Eye (tissue), 1 donor: ENCODE measurements at regions not wholly inside any gene's neighbourhood (a gene's known extent, or its start where the extent isn't known, plus 50 kb on each side); places are given as distances from the start of the nearest gene placed in this dataset.
"Not testable (repeated sequence)": the region's sequence is repeated elsewhere in the genome, so short reads cannot be mapped to it uniquely, and the experiment has no call there.

Experiments used
- DNase-seq: peaks from one replicate; pipeline ENCODE4 v3.0.0-alpha.2; 2015

- no peak for DNase-seq
Measured at GRCh38 chr19:28303502-28303901, 909.4 kb downstream of the UQCRFS1 start.

DNA sequence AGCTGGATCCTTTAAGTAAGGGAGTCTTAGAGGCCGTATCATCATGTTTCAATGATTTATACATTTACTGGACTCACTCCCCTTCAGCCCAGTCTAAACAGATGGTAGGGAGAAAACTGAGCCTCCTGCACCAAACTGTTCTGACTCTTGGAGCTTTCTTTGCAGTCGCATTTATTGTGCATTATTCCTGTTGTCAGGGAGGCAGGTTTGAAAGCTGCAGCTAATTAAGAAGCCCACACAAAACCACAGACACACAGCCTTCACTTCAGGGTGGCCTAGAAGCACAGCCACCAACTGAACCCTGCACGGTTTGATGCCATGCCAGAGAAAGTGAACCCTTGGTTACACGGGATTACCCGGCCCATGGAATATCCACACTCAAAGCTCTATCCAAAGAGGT, 911.0 kb downstream of the UQCRFS1 start:
- no peak for DNase-seq

GRCh38 chr19:28301463-28301862, 911.5 kb downstream of the UQCRFS1 start:
- DNase-seq: no peak

- no peak for DNase-seq
Measured at GRCh38 chr19:28299649-28300048, 913.3 kb downstream of the UQCRFS1 start.

DNA sequence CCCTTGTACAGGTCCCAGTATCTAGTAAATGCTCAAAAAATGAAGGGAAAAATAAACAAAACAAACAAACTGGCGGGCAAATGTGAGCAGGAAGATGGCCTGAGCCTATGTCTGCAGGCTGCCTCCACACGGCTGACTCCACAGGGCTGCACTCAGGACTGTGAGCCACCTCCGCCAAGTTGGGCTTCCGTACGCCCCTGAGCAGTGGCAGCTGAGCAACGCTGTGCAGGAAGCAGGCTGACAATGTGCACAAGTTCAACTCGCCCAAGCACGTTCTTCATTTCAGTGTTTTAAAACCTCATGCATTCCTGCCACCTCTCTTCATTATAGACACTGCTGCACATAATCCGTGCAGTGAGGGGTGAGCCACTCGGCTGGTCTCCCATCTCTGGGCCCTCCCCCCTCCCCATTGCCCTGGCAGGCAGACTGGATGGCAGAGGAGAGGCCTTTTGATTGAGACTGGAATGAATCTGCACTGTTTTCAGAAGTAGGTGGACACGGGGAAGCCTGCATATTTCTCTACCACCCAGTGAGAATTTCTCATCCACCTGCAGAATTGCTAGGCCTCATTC, 915.3 kb downstream of the UQCRFS1 start:
- DNase-seq: peak; percentile 51

GRCh38 chr19:28297036-28297435, 915.9 kb downstream of the UQCRFS1 start:
- DNase-seq: no peak

GRCh38 chr19:28296506-28296905, 916.4 kb downstream of the UQCRFS1 start:
- DNase-seq: no peak

DNA sequence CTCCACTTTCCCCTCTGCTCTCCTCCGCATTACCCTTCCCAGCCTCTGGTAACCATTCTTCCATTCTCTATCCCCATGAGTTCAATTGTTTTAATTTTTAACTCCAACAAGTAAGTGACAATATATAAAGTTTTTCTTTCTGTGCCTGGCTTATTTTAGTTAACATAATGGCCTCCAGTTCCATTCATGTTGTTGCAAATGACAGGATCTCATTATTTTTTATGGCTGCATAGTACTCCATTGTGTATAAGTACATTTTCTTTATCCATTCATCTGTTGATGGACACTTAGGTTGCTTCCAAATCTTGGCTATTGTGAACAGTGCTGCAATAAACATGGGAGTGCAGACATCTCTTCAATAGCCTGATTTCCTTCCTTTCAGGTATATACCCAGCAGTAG, 918.0 kb downstream of the UQCRFS1 start:
- DNase-seq: not testable (repeated sequence)

- DNase-seq: no peak
Measured at GRCh38 chr19:28294395-28294794, 918.6 kb downstream of the UQCRFS1 start.

- no peak for DNase-seq
Measured at GRCh38 chr19:28293685-28294084, 919.3 kb downstream of the UQCRFS1 start.

GRCh38 chr19:28292822-28293500, 920.0 kb downstream of the UQCRFS1 start:
- no peak for DNase-seq

GRCh38 chr19:28291874-28292273, 921.1 kb downstream of the UQCRFS1 start:
- no peak for DNase-seq

DNA sequence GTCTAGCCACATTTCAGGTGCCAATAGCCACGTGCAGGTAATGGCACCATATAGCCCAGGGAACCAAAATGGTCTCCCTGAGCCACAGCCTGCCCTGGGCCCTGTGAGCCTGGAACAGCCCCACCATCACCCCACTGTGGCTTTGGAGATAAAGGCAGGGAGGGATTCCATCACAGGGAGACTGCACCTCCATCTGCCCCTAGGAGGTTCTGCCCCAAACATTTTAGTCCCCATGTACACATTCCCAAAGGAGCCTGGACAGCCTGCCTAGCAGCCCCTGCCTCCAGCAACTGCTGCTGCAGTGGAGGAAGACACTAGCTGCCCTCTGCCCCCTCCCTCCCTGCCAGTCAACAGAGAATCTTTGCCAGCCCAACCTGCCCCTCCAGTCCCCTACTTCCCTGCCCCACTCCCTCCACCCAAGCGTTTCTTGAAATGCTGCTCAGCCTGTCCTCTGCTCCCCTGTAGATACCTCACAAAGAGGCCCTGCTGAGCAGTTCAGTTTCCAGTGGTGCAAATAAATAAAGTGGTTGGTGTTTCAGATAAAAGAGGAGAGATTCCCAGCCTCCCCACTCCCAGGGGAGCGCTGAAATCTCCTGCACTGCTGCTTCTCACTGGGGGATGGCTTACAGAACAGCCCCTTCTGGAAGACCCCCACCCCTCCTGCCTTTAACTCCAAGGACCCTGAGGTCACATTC, 921.8 kb downstream of the UQCRFS1 start:
- DNase-seq: peak; percentile 34

GRCh38 chr19:28289295-28290063, 923.5 kb downstream of the UQCRFS1 start:
- peak; percentile 73 for DNase-seq

- no peak for DNase-seq
Measured at GRCh38 chr19:28288572-28289264, 924.2 kb downstream of the UQCRFS1 start.

DNA sequence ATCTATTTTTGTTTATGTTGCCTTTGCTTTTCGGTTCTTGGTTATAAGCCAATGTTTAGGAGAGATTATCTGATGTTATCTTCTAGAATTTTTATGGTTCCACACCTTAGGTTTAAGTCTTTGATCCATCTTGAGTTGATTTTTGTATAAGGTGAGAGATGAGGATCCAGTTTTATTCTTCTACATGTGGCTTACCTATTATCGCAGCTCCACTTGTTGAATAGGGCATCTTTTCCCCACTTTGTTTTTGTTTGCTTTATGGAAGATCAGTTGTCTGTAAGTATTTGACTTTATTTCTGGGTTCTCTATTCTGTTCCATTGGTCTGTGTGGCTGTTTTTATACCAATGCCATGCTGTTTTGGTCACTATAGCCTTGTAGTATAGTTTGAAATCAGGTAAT, 927.0 kb downstream of the UQCRFS1 start:
- DNase-seq: no peak

- no peak for DNase-seq
Measured at GRCh38 chr19:28285078-28285477, 927.9 kb downstream of the UQCRFS1 start.

GRCh38 chr19:28284389-28284788, 928.6 kb downstream of the UQCRFS1 start:
- no peak for DNase-seq

DNA sequence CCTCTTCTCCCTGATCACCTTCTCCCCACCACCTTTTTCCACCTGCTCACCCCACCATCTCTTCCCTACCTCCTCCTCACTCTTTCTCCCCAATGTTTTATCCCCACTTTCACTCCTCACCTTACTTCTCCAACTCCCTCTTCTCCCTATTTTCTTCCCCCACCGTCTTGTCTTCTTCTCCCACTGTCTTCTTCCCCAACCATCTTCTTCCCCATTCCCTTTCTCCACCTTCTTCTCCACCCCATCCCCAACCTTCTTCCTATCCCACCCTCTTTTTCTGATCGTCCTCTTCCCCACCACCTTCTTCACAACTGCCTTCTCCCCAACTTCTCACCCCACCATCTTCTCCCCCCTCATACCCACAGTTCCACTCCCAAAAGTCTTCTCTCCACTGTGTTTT, 929.4 kb downstream of the UQCRFS1 start:
- DNase-seq: no peak

DNA sequence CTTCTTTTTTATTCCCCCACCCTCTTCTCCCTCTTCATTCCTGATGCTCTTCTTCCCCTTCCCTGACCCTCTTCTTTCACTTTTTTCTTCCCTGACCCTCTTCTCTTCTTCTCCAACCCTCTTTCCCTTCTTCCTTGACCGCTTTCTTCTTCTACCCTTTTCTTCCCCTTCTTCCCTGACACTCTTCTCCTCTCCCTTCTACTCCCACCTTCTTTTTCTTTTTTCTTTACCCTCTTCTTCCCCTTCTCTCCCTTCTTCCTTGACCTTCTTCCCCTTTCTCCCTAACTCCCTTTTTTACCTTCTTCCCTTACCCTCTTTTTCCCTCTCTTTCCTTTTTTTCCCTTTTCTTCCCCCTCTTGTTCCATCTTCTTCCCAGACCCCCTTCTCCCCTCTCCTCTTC, 931.3 kb downstream of the UQCRFS1 start:
- DNase-seq: no peak

GRCh38 chr19:28264556-28264955, 948.4 kb downstream of the UQCRFS1 start:
- no peak for DNase-seq

GRCh38 chr19:28258829-28259228, 954.1 kb downstream of the UQCRFS1 start:
- no peak for DNase-seq

GRCh38 chr19:28257396-28257795, 955.6 kb downstream of the UQCRFS1 start:
- no peak for DNase-seq
